ENCODE measurements at regions not wholly inside any gene's neighbourhood (a gene's known extent, or its start where the extent isn't known, plus 50 kb on each side); places are given as distances from the start of the nearest gene placed in this dataset.

DNA sequence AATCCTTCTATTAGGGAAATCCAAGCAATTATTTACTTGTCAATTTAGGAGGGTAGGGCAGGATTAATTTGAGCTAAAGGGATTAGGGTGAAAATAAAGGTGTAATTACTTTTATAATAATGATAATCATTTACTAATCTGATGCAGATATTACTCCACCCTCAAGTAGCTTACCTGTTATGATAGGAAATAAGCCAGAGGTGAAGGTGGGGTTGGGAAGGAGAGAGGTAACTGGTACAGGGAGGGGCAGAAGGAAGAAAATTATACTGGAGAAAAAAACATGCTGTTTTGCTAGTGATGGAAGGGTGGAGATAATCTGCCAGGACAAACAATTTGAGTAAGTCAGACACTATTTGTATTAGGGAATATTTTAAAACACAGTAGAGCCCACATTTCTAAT lies 157.7 kb downstream of the BARX2 start:
- no peak for TF ChIP-seq CTCF (conservative IDR thresholded peaks at IDR 0.05; ENCODE audit: low read depth, low read length)
- no peak for TF ChIP-seq POLR2A (IDR thresholded peaks at IDR 0.05; ENCODE audit: low read depth, low read length)
- no peak for TF ChIP-seq RAD21 (IDR thresholded peaks at IDR 0.05; ENCODE audit: low read length)
- no peak for TF ChIP-seq MAZ (IDR thresholded peaks at IDR 0.05; ENCODE audit: borderline replicate concordance, low read depth, low read length)
- no peak for TF ChIP-seq BHLHE40 (IDR thresholded peaks at IDR 0.05; ENCODE audit: low read depth, low read length)
- no peak for TF ChIP-seq ELK1 (IDR thresholded peaks at IDR 0.05; ENCODE audit: borderline replicate concordance, low read depth, low read length)
- TF ChIP-seq USF2 (IDR thresholded peaks at IDR 0.05; ENCODE audit: low read depth, low read length) = no peak
- TF ChIP-seq NFE2L2 (IDR thresholded peaks at IDR 0.05; ENCODE audit: low read depth, low read length) = no peak
- no peak for TF ChIP-seq SMC3 (IDR thresholded peaks at IDR 0.05; ENCODE audit: low read depth, low read length)

Measured in IMR-90 (cell line).